GM20000 (cell line): ENCODE measurements at regions not wholly inside any gene's neighbourhood (a gene's known extent, or its start where the extent isn't known, plus 50 kb on each side); places are given as distances from the start of the nearest gene placed in this dataset.

Source experiments
- DNase-seq: peaks from one replicate; pipeline ENCODE4 v3.0.0; 2012; ENCODE audit warnings: low spot score
- TF ChIP-seq, protein P1 (sequence below): IDR thresholded peaks from 2 replicates; pipeline ENCODE4 v1.5.1; 2012; ENCODE audit warnings: mild to moderate bottlenecking, control low read depth; ENCODE audit errors: extremely low read depth, missing control alignments

DNA sequence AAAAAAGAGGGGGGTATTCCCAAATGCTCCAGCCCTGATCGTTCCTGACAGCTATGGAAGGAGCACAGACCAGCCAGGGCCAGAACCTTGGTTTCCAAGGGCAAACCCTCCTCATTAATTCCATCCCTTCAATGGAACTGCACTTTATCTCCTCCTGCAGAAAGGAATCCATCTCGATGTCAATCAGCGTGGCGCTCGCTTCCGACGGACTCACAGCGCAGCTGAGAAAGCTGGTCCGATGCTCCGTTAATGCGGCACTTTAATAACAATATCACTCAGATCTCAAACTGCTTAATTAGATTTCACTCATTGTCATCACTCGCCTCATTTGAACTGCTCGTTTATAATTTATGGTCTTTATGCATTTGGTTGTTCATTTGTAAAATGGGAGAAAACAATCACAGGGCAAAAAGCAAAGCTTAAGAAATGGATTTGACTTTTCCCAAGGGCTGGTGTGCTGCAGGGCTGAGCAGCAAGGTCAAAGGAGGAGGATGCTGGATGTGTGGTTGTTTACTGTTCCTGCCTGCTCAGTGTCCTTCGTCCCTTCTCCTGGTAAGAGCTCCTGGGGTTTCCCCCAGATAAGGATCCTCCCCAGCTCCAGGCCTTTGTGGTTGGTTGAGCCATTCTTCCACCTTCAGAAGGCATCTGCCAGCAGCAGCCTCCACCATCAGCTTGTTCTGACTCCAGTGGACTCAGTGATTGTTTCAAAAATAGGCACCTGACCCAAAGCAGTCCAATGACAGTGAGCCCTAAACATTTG lies 152.7 kb downstream of the ANKRD60 start:
- TF ChIP-seq, protein P1, sequence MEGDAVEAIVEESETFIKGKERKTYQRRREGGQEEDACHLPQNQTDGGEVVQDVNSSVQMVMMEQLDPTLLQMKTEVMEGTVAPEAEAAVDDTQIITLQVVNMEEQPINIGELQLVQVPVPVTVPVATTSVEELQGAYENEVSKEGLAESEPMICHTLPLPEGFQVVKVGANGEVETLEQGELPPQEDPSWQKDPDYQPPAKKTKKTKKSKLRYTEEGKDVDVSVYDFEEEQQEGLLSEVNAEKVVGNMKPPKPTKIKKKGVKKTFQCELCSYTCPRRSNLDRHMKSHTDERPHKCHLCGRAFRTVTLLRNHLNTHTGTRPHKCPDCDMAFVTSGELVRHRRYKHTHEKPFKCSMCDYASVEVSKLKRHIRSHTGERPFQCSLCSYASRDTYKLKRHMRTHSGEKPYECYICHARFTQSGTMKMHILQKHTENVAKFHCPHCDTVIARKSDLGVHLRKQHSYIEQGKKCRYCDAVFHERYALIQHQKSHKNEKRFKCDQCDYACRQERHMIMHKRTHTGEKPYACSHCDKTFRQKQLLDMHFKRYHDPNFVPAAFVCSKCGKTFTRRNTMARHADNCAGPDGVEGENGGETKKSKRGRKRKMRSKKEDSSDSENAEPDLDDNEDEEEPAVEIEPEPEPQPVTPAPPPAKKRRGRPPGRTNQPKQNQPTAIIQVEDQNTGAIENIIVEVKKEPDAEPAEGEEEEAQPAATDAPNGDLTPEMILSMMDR: no peak
- no peak for DNase-seq

GRCh38 chr20:58073945-58074856 lies 154.3 kb downstream of the ANKRD60 start:
- DNase-seq: no peak
- TF ChIP-seq, protein P1: no peak

DNA sequence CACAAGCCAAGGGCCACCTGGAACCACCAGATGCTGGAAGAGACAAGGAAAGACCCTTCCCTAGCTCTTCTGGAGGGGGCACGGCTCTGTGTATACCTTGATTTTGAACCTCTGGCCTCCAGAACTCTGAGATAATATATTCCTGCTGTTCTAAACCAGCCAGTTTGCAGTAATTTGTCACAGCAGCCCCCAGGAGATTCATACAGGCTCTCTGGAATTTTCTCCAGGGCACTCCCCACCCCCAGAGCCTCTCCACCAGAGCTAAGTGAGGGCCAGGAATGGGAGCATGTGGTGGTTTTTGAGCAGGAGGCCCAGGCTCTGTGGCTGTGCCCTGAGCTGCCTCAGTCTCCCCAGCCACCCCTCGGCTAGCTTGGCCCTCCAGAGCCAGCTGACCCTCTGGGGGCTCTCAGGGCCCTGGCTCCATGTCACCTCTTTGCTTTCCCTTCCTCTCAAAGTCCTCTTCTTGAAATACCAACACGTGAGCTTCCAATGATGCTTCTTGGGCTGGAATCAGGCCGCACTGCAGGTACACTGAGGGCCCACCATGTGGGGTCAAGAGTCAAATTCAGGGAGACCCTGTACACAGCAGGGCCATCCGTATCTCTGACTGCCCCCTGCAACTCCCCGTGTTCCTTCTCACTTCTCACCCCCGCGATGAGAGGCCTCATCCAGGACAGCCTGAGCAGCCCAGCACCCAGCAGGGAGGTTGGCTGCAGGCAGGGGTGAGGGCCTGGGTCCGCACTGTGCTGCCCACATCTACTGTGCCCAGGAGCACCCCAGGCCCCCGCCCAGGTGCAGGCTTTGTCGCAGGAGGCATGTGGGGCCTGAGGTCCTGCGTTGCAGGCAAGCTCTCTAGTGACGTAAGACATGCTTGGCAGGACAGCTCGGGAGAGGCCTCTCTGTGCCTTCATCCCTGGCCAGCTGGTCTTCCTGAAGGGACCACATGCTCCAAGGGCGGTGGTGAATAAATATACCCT lies 155.5 kb downstream of the ANKRD60 start:
- no peak for DNase-seq
- TF ChIP-seq, protein P1: no peak

- no peak for DNase-seq
- TF ChIP-seq, protein P1: no peak
These were observed 156.5 kb downstream of the ANKRD60 start for GRCh38 chr20:58071991-58072390.

DNA sequence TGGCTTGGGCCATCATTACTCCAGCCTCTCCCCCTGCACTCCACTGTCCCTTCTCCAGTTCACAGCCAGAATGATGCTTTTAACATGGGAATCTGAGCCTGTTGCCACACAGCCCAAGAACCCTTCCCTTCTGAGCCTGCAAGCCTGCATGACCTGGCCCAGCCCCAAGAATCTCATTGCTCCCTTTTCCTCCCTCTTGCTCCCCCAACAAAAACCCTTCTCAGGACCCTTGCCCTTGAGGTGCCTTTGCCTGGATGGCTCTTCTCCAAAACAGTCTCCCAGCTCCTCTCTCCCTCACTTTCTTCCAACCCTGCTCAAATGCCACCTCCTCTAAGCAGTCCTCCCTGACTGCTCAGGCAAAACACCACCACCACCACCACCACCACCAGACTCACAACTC lies 157.2 kb downstream of the ANKRD60 start:
- TF ChIP-seq, protein P1: no peak
- DNase-seq: no peak

- DNase-seq: no peak
- TF ChIP-seq, protein P1: no peak
These were observed 157.7 kb downstream of the ANKRD60 start for GRCh38 chr20:58070664-58071196.
